GM12878 (cell line): ENCODE measurements at regions not wholly inside any gene's neighbourhood (a gene's known extent, or its start where the extent isn't known, plus 50 kb on each side); places are given as distances from the start of the nearest gene placed in this dataset.

ENCODE experiments used
- ATAC-seq: fragments of 200-7000 bp; cut with Tn5 transposase; 3 replicates; pipeline ENCODE4 v1.9.1; 2020; ENCODE audit warnings: mild to moderate bottlenecking, moderate library complexity
- BruUV-seq: library from RNA; stranded (reverse); fragments of 400-500 nt; replicated peaks from 2 replicates; lab custom pipeline; 2021; lab: Mats Ljungman, UMichigan
- CTCF ChIA-PET: fragments of 300-600 bp; sonication (Branson Sonifier 250); formaldehyde crosslinking; extraction: SDS; loops from one replicate; lab custom pipeline; 2021; ENCODE audit warnings: inconsistent platforms; lab: Yijun Ruan, JAX
- POLR2A ChIA-PET: fragments of 350-600 bp; formaldehyde crosslinking; extraction: SDS; loops from one replicate; lab custom pipeline; 2021; ENCODE audit warnings: inconsistent platforms; lab: Charles Lee
- RAD21 ChIA-PET: fragments of 300-600 bp; sonication (Branson Sonifier 250); formaldehyde crosslinking; loops from one replicate; lab custom pipeline; 2023; ENCODE audit warnings: antibody characterized with exemption; ENCODE audit not compliant: unreplicated experiment; lab: Charles Lee
- SMC1A ChIA-PET: fragments of 300-600 bp; sonication (Branson Sonifier 250); formaldehyde crosslinking; loops from one replicate; lab custom pipeline; 2023; ENCODE audit not compliant: unreplicated experiment, uncharacterized antibody; lab: Charles Lee
- DNase-seq: peaks from one replicate; pipeline ENCODE4 v3.0.0-alpha.2; 2011; ENCODE audit warnings: low read depth, low spot score
- FAIRE-seq: peaks from 3 replicates; lab custom pipeline; 2011; peaks lifted over from hg19 to GRCh38; lab: Jason Lieb, UNC
- H2AFZ ChIP-seq: 2 replicates; pipeline ENCODE4 v1.6.0; 2011; ENCODE audit warnings: low read depth, low read length, control low read depth; ENCODE audit not compliant: control insufficient read depth
- H3K27ac ChIP-seq: 2 replicates; pipeline ENCODE4 v1.5.1; 2011; ENCODE audit warnings: control low read depth; ENCODE audit not compliant: control insufficient read depth, insufficient read depth
- H3K27me3 ChIP-seq, 2 experiments: replicated peaks in 1 of 2; 2 replicates each; pipeline versions ENCODE4 v1.6.0 to v1.6.1; 2011; ENCODE audit warnings: low read length in 1 of 2; ENCODE audit not compliant: control insufficient read depth in 2 of 2, insufficient read depth in 2 of 2
- H3K36me3 ChIP-seq, 2 experiments: 2 replicates each; pipeline ENCODE4 v1.5.1; 2011; ENCODE audit warnings: low read length in 1 of 2; ENCODE audit not compliant: control insufficient read depth in 2 of 2, insufficient read depth in 2 of 2
- H3K4me1 ChIP-seq: 2 replicates; pipeline ENCODE4 v1.6.1; 2011; ENCODE audit warnings: mild to moderate bottlenecking, low read length, moderate library complexity, mixed read lengths; ENCODE audit not compliant: control insufficient read depth, insufficient read depth
- H3K4me2 ChIP-seq: 2 replicates; pipeline ENCODE4 v1.6.0; 2011; ENCODE audit warnings: control low read depth; ENCODE audit not compliant: control insufficient read depth, insufficient read depth
- H3K4me3 ChIP-seq: fragments of 200-600 bp; sonication (generic); 2 replicates; pipeline ENCODE4 v1.5.1; 2016
- H3K79me2 ChIP-seq: 2 replicates; pipeline ENCODE4 v1.6.0; 2011; ENCODE audit warnings: low read length; ENCODE audit not compliant: control insufficient read depth, insufficient read depth
- H3K9ac ChIP-seq: 2 replicates; pipeline ENCODE4 v1.8.0; 2011; ENCODE audit warnings: low read length, control low read depth, mixed read lengths; ENCODE audit not compliant: control insufficient read depth, insufficient read depth
- H3K9me3 ChIP-seq: replicated peaks from 3 replicates; pipeline ENCODE4 v1.5.1; 2011; ENCODE audit warnings: mild to moderate bottlenecking, low read length; ENCODE audit not compliant: control insufficient read depth, insufficient read depth
- H4K20me1 ChIP-seq: 2 replicates; pipeline ENCODE4 v1.6.0; 2011; ENCODE audit not compliant: control insufficient read depth, insufficient read depth
- ATF3 ChIP-seq: IDR thresholded peaks from 2 replicates; pipeline ENCODE4 v1.6.1; 2011; ENCODE audit warnings: low read depth, mild to moderate bottlenecking, low read length, moderate library complexity, borderline replicate concordance; ENCODE audit errors: extremely low read depth
- CBX3 ChIP-seq: fragments of 200-600 bp; sonication (generic); IDR thresholded peaks from 2 replicates; pipeline ENCODE4 v1.6.1; 2016; ENCODE audit warnings: low read depth, borderline replicate concordance
- FOXK2 ChIP-seq: fragments of 450-650 bp; IDR thresholded peaks from 2 replicates; pipeline ENCODE4 v1.6.1; 2017; ENCODE audit warnings: mild to moderate bottlenecking, moderate library complexity
- FOXM1 ChIP-seq: IDR thresholded peaks from 2 replicates; pipeline ENCODE4 v1.6.1; 2012; ENCODE audit warnings: low read depth, mild to moderate bottlenecking, inconsistent platforms, low read length, moderate library complexity
- HDAC2 ChIP-seq: fragments of 200-600 bp; sonication (generic); IDR thresholded peaks from 2 replicates; pipeline ENCODE4 v1.6.1; 2017
- MEF2B ChIP-seq: fragments of 450-650 bp; IDR thresholded peaks from 2 replicates; pipeline ENCODE4 v1.6.1; 2018; ENCODE audit warnings: mild to moderate bottlenecking, moderate library complexity; ENCODE audit not compliant: partially characterized antibody, poor library complexity, severe bottlenecking
- NBN ChIP-seq: fragments of 450-650 bp; IDR thresholded peaks from 2 replicates; pipeline ENCODE4 v1.6.1; 2016
- RELA ChIP-seq: fragments of 450-650 bp; IDR thresholded peaks from 2 replicates; pipeline ENCODE4 v1.8.0; 2014; ENCODE audit warnings: borderline replicate concordance; ENCODE audit not compliant: partially characterized antibody
- TCF12 ChIP-seq: IDR thresholded peaks from 2 replicates; pipeline ENCODE4 v1.6.1; 2011; ENCODE audit warnings: low read depth, mild to moderate bottlenecking, low read length
- WGBS: methylation state at CpG from one replicate; pipeline ENCODE4 v1.1.6; 2016; ENCODE audit warnings: low lambda C conversion rate; ENCODE audit not compliant: insufficient replicate concordance, insufficient coverage; ENCODE audit errors: missing lambda C conversion rate; 5-methylcytosine and 5-hydroxymethylcytosine counted together
- in situ Hi-C: fragments of 300-500 bp; cut with MboI; formaldehyde crosslinking; loops from 9 replicates; pipeline ENCODE4 v1.14.3; 2018; ENCODE audit warnings: mixed read lengths
- intact Hi-C: fragments of 100-400 bp; cut with micrococcal nuclease; formaldehyde crosslinking; loops from one replicate; pipeline ENCODE4 v1.14.2; 2022; ENCODE audit not compliant: unreplicated experiment

GRCh38 chr11:69423611-69424385 lies 57.7 kb upstream of the LINC01488 start:
- intact Hi-C loops, result no loop called here
- Histone ChIP-seq H3K4me2 (no peak overlapping the region), H3K27ac (no peak overlapping the region), H3K4me1 (no peaks in the 10 kb centered on the region), H3K9me3 (peaks cover 3% of the 10 kb centered on the region; the same call in 1 of the 3 replicates), H3K79me2 (no peaks in the 10 kb centered on the region), H4K20me1 (no peaks in the 10 kb centered on the region), H3K36me3 (no peaks in the 10 kb centered on the region), H3K4me3 (no peak overlapping the region), H2AFZ (no peak overlapping the region), H3K27me3 (no peaks in the 10 kb centered on the region), H3K9ac (no peak overlapping the region)
- in situ Hi-C loops, result no loop called here
- SMC1A ChIA-PET, result no interaction called here
- no peak for ATAC-seq
- CTCF ChIA-PET, result no interaction called here
- no TSS peak for BruUV-seq
- POLR2A ChIA-PET, result no interaction called here
- DNase-seq, result no peak
- no peak for FAIRE-seq
- WGBS, result 57% methylated on average over 12 of the region's 12 CpGs
- TF ChIP-seq ATF3, result no peak
- no peak for TF ChIP-seq FOXM1
- no peak for TF ChIP-seq RELA
- no peak for TF ChIP-seq FOXK2
- TF ChIP-seq TCF12, result no peak
- no peak for TF ChIP-seq NBN
- TF ChIP-seq HDAC2, result no peak
- no peak for TF ChIP-seq MEF2B
- no peak for TF ChIP-seq CBX3
- RAD21 ChIA-PET, result no interaction called here
